ENCODE measurements at regions not wholly inside any gene's neighbourhood (a gene's known extent, or its start where the extent isn't known, plus 50 kb on each side); places are given as distances from the start of the nearest gene placed in this dataset.
A peak's percentile ranks its signal among the peaks of the same experiment; 100 is the strongest.
"Not testable (repeated sequence)": the region's sequence is repeated elsewhere in the genome, so short reads cannot be mapped to it uniquely, and the experiment has no call there.

DNA sequence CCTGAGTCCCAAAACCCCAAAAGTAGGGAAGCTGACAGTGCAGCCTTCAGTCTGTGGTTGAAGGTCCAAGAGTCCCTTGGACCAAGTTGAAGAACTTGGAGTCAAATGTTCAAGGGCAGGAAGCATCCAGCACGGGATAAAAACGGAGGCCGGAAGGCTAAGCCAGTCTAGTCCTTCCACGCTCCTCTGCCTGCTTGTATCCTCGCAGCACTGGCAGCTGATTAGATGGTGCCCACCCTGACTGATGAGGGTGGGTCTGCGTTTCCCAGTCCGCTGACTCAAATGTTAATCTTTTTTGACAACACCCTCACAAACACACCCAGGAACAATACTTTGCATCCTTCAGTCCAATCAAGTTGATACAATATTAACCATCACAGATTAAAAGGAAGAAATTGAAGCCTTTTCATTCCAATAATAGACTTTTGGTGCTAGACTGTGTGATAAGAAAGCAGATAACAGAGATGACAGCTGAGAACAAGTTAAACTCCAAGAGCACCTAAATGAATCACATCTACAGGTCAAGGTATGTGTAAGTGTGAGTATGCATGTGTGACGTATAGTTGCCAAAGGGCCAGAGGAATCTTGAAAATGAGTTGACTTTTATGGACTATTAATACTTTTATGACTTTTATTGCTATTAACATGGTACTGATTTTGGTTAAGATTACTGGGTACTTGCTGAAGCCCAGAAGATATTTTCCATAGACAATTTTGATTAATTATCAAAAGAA lies 933.5 kb upstream of the SOX9 start:
- DNase-seq (ENCODE audit: low read depth): no peak

DNA sequence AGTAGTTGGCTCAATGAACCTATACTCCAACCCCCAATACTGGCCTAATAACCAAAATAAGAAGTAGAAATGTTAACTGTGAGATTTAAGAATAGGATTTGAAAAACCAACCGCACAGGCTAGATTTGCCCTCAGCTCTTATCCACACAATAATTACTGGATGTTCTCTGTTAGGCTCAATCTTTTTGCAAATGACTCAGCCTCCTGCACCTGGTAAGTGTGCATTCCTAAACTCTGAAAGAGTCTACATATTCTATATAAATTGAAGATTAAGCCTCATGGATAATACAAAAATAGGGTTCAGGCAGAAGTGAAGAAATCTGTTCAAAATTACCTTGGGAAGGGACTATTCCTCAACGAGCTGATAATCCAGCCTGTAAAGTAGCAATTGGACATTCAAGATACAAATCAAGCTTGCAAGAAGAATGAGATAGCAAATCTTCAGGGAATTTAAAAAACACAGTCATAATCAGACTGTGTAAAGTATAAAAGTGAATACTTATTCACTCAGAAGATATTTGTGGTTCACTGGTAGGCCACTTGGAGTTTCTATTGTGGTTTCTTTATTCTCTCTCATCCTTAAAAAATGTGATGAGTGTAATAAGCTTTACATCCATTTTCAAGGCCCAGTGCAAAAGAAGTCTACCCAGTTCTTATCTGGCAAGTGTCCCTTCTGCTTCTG lies 931.9 kb upstream of the SOX9 start:
- peak; percentile 94 for DNase-seq (ENCODE audit: low read depth)

DNA sequence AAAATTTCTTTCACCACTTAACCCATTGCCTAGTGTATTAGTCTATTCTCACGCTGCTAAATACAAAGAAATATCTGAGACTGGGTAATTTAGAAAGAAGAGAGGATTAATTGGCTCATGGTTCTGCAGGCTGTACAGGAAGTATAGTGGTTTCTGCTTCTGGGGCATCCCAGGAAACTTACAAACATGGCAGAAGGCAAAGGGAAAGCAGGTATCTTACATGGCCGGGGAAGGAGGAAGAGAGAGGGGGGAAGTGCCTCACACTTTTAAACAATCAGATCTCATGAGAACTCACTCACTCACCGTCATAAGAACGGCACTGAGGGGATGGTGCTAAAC lies 931.4 kb upstream of the SOX9 start:
- no peak for DNase-seq (ENCODE audit: low read depth)

DNA sequence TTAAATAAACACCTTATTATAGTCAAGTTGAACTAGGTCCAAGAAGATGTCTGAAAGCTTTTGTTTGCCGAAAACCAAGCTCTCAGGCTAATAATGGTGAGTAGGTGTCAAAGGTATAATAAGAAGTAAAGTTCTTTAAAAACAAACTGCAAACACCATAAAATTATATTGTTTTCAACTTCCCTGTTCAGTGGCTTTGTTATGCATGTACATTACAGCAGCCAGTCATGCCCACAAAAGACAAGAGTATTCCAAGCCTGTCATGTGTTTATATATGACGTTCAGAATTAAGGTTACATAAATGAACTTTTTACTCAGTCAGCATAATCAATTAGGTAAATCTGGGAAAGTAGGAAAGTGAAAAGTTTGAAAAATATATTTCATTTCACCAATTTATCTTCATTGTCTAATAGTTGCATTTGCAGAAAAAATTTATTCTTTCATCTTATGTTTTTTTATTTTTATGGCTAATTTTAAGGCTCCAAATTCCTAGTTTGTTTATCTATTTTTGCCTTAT lies 928.7 kb upstream of the SOX9 start:
- DNase-seq (ENCODE audit: low read depth): no peak

DNA sequence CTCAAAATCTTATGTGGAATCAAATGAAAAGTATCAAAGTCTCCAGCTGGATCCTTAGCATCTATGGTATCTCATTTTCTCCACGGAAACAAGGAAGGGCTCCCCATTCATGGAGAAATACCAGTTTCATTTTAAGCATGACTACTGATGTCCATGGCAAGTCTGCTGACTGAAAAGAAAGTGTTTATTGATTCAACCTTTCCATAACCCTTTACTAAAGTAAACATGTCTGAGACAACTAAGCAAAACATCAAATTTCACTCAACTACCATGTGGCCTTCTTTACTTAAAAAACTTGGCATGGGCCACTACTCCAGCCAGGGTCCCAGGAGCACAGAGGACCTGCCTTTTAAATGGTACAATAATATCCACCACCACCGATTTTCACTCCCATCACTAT lies 928.0 kb upstream of the SOX9 start:
- DNase-seq (ENCODE audit: low read depth): no peak

DNA sequence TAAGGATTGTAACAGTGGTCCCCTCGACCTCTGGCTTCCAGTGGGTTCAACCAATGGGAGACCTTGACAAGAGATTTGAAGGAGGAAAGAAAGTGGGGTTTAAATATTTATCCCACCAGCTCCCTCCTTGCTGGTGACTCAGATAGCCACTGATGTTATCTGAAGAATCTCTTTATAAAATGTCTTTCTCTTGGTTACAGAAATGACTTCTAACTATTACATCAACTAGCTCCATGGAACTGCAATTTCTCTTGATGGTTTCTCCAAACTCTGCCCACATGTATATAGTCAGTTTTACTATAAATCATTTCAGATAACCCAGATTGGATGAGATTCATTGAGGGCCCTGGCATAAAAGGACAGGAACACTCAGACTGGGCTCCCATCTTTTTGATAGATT lies 920.2 kb upstream of the SOX9 start:
- no peak for DNase-seq (ENCODE audit: low read depth)

DNA sequence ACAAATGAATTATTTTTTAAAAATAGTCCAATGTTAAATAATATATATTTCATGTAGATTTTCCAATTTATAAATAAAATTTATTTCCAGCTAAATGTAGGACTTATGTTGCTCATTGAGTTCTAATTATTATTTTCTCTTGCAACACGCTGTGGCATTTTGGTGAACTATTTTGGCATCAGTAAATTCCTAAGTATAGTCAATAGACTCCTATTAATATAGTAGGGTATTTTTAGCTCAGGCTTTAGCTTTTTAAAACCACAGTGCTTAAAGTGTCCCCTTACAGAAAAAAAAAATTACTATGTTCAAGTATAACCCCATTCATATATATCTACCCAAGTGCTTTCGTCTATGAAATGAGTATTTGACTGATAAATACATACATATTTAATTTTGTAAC lies 919.2 kb upstream of the SOX9 start:
- no peak for DNase-seq (ENCODE audit: low read depth)

DNA sequence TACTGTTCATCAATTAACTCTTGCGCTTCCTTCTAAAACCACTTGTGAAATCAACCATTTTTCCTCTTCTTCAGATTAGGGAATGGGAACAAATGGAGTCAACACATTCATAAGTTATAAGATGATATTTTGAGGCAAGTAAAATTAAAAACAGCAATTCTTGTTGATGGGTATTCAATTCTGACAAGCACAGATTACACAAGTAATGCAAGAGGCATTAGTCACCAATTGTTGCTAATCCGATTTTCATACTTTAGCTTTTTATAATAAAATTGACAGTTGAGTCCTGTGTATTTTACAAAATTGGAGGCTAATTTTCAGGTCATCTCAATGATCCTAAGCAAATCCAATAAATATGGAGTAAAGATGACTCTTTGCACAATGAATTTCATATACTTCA lies 918.4 kb upstream of the SOX9 start:
- no peak for DNase-seq (ENCODE audit: low read depth)

DNA sequence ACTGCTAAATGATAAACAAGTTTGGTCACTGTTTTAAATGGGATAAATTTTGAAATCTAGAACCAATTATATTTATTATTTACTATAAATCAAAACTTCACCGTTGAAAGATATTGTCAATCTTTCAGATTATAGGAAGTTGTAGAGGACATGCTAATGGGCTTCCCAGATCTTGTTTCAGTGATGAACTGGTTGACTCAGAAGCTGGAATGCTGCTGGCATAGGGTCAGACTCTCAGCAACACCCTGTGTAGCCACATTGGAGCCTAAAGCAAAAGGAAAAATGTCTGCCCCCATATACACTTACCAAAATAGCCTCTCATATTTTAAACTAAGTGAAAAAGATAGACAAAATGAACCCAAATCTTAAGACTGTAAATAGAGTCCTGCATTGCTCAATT lies 916.9 kb upstream of the SOX9 start:
- DNase-seq (ENCODE audit: low read depth): peak; percentile 25

DNA sequence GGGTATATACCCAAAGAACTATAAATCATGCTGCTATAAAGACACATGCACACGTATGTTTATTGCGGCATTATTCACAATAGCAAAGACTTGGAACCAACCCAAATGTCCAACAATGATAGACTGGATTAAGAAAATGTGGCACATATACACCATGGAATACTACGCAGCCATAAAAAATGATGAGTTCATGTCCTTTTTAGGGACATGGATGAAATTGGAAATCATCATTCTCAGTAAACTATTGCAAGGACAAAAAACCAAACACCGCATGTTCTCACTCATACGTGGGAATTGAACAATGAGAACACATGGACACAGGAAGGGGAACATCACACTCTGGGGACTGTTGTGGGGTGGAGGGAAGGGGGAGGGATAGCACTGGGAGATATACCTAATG lies 914.9 kb upstream of the SOX9 start:
- not testable (repeated sequence) for DNase-seq (ENCODE audit: low read depth)

DNA sequence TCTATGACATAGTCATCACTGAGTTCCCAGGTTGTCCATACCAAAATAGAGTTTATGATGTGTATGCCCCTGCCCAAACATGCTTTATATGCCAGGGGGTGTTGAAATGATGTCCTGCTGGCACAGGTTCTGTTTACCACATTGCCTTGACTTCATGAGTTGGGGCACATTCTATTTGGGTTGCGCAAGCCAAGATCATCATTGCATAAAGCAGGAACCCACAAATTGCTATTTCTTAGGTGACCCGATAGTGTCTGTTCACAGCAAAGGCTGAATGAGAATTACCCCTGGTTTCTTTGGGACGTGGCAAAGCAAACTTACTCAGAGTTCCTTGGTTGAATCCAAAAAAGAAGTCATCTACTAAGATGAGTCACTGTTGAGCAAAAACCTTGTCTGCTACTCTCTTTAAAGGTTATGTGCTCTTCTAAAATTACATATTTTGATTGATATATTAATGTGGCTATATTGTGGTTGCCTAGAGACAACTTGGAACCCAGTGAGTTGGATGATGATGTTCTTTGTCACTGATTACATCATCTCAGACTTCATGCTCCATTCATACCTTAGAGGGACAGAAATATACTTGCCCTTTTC lies 912.6 kb upstream of the SOX9 start:
- DNase-seq (ENCODE audit: low read depth): peak; percentile 92

DNA sequence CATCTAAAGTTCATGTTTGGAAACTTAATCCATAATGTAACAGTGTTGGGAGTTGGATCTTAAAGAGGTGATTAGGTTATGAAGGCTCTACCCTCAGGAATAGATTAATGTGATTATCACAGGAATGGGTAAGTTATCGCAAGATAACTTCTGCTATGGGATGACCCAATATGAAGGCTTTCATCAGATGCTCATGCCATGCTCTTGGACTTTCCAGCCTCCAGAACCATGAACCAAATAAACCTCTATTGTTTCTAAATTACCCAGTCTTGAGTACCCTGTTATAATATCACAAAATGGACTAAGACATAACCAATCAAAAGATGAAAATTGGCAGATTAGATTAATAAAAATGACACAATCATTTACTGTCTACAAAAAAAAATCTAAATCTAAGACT lies 906.9 kb upstream of the SOX9 start:
- no peak for DNase-seq (ENCODE audit: low read depth)

DNA sequence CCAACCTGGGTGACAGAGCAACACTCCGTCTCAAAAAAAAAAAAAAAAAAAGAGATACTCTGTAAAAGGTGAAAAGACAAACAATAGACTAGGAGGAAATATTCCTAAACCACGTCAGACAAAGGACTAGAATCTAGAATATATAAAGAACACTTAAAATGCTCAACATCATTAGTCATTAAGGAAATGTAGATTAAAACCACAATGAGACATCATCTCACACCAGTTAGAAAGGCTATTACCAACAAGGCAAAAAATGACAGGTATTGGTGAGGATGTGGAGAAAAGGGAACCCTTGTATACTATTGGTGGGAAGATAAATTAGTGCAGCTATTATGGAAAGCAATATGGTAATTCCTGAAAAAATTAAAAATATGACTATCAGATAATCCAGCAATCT lies 903.1 kb upstream of the SOX9 start:
- no peak for DNase-seq (ENCODE audit: low read depth)

DNA sequence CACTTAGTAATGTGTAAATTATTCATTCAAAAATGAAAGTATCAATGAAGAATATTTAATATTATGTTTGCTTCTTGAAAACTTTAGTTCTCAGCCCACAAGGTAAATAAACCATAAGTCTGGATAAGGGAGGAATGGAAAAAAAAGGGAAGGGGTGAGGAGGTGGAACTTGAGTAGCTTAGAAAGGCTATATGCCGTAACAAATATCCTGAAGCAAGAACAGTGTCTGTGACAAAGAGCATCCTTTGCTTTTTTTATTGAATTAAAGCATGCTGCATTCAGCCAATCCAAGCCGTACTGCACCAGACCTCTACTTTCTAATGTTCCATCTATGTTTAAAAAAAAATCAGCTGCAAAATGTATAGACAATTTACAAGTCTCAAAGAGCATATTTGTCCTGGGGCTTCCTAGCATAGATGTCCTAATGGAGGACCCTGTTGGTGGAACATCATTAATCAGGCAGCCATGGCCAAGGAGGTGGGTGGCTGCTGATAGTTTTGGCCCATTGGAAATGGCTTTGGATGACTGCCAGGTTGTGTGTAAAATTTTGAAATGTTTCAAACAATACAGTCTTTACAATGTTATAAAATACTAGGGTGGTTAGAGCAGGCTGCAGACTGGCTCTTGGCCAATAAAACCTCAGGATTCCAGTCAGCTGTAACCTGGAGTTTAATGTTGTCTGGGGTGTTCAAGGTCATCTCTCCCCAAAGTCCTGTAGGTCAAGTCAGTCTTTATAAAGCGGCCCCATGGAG lies 895.8 kb upstream of the SOX9 start:
- peak; percentile 26 for DNase-seq (ENCODE audit: low read depth)

DNA sequence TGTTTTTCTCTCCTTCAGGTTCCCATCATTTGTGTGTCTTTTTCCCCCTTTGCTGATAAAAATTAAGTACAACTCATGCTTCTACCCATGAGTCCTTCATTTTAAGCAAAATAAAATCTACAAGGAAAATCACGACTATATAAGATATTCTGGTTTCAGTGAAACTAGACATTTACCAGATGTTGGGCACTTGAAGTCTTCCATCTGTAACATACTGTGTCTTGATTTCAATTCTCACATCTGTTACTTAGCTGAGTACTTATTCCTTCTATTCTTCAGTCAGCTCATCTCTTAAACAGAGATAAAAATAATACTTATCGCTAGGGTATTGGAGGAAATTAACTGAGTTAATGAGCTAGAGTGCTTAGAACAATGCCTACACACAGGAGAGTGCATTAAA lies 893.0 kb upstream of the SOX9 start:
- no peak for DNase-seq (ENCODE audit: low read depth)

DNA sequence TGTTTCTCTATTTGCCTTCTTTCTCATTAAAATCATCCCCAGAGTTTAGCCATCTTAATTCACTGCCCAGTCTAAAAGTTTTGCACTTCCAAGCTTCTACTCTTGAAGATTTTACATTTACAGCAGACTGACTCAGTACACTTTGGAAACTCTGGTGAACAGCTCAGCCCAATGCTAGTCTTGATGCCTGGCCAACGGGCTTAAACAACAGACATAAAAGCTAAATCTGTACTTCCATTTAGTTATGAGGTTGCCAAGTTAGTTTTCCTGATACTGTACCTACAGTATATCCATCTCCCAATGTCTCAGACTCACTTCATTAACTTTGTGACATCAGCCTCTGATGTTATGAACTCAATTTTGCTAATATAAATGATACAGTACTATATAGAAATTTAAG lies 891.8 kb upstream of the SOX9 start:
- no peak for DNase-seq (ENCODE audit: low read depth)

DNA sequence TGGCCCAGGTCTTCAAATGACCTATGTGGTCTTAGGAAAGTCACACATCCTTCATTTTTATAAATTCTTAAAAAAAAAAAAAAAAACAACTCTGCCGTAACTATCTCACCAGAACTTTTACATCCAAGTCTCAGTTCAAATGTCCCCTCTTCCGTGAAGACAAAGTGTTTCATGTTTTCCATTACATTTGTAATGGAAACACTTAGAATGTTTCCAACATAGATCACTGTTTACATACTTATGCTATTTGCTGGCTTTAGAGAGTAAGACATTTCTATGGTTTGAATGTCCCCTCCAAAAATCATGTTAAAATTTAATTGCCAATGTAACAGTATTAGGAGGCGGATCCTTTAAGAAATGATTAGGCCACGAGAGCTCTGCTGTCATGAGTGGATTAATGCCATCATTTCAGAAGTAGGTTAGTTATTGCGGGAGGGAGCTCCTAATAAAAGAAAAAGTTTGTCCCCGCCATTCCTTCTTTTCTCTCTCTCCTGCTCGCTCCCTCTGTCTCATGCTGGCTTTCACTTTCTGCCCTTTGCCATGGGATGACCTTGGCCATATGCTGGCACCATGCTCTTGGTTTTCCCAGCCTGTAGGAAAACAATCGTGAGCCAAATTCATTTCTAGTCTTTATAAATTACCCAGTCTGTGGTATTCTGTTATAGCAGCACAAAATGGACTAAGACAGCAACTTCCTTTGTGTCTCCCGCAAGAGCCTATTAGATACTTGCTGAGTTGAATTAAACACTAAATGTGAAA lies 887.8 kb upstream of the SOX9 start:
- DNase-seq (ENCODE audit: low read depth): no peak

DNA sequence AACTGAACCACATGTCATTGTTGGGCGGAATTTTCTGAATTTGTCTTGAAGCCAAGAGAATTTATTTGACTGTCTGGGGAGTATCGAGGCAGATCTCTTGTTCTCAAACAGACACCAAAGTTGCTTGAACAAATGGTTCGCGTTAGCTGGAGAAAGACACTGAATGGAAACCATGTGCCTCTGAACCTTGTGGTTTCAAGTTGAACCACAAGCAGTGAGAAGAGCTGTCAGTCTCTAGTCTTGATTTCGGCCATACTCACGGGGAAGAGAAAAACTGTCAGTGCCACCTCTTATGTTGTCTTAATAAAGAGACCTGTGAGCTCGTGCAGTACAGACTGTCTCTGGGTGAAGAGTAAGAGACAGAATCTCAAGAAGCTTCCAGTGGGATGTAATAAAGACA lies 886.5 kb upstream of the SOX9 start:
- no peak for DNase-seq (ENCODE audit: low read depth)

DNA sequence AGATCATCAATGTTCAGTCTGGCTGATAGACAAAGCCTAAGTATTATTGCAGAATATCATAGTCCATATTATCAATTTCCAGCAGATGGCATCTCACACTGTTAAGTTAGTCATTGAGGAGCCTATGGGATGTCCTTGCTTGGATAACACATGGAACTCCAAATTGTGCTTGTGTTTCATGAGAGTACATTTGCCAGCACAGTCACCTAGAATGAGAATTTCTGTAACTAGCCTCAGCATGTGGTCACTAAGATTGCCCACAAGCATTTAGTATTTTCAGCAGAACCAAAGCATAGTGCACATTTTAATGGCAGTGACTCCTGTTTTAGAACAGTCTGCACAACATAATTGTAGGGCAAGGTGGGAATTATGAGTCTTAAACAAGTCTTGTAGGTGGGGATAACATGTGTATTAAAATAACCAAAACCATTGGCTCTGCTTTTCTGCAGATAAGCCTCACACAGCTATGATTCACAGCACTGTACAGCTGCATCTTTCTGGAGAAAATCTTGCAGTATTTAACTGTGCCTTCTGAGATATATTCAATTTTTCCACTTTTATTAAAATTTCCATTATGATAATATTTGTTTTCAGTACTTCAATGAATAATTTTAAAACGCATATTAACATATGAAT lies 882.8 kb upstream of the SOX9 start:
- DNase-seq (ENCODE audit: low read depth): peak; percentile 71

DNA sequence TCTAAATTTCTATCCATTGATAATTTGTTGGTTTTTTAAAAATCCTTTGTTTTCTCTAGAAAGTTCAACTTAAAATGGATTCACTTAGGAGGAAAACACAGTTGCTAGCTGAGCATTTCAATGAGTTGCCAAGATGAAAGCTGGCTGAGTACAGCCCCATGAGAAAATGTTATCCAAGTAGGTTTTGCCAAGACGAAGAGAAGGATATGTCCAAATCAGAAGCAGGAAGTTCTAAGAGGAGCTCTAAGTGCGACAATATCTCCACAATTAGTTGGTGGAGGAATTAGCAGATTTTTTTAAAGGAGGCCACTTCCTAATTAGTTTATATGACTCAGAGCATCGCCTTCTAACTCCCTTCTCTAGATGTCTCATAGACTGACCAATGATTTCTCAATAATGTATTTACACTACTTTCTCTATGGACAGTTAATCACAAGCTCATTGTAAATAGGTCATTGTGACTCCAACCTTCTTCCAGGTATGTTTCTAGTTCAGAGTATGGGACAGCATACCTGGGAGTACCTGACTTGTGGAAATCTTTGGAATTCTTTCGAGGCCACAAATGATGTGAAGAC lies 873.3 kb upstream of the SOX9 start:
- DNase-seq (ENCODE audit: low read depth): no peak

DNA sequence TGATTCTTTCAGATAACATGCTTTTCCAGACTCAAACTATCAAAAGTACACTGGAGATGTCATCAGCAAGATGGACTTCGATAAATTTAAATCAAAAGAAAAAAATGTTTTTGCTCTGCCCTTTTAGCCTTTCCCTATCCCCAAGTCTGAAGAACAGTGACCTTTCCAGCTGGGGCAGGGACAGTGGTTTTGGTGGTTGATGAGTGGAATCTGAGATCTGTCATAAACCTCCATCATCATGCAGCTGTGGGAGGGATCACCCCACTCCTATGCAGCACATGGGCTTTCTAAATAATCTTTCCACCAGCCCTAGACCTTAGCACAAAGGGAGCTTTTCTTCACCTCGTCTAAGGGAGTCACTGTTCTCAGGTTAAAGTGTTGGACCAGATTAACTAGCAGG lies 869.5 kb upstream of the SOX9 start:
- peak; percentile 80 for DNase-seq (ENCODE audit: low read depth)
